GM19438 (cell line): ENCODE measurements at regions not wholly inside any gene's neighbourhood (a gene's known extent, or its start where the extent isn't known, plus 50 kb on each side); places are given as distances from the start of the nearest gene placed in this dataset.
"Not testable (repeated sequence)": the region's sequence is repeated elsewhere in the genome, so short reads cannot be mapped to it uniquely, and the experiment has no call there.

ENCODE experiments used
- ATAC-seq: cut with Tn5 transposase; IDR thresholded peaks from one replicate; pipeline ENCODE4 v1.9.1; 2021; ENCODE audit warnings: low read depth; ENCODE audit not compliant: unreplicated experiment

GRCh38 chr2:184162426-184162825 is 435.9 kb upstream of the ZNF804A start:
- no peak for ATAC-seq

- ATAC-seq = not testable (repeated sequence)
Observed at GRCh38 chr2:184168823-184169222, 429.5 kb upstream of the ZNF804A start.

- ATAC-seq = no peak
Observed at GRCh38 chr2:184169366-184169765, 429.0 kb upstream of the ZNF804A start.

GRCh38 chr2:184174493-184175104 is 423.7 kb upstream of the ZNF804A start:
- ATAC-seq = no peak

GRCh38 chr2:184178229-184178628 is 420.1 kb upstream of the ZNF804A start:
- no peak for ATAC-seq

- no peak for ATAC-seq
Observed at GRCh38 chr2:184186436-184186835, 411.9 kb upstream of the ZNF804A start.

GRCh38 chr2:184187421-184187971 is 410.8 kb upstream of the ZNF804A start:
- ATAC-seq = no peak

- ATAC-seq = no peak
Observed at GRCh38 chr2:184190725-184191124, 407.6 kb upstream of the ZNF804A start.

GRCh38 chr2:184192649-184193048 is 405.7 kb upstream of the ZNF804A start:
- ATAC-seq = no peak

- ATAC-seq = no peak
Observed at GRCh38 chr2:184197413-184197812, 400.9 kb upstream of the ZNF804A start.

- not testable (repeated sequence) for ATAC-seq
Observed at GRCh38 chr2:184198791-184199190, 399.5 kb upstream of the ZNF804A start.

- ATAC-seq = no peak
Observed at GRCh38 chr2:184199274-184199673, 399.1 kb upstream of the ZNF804A start.

GRCh38 chr2:184201246-184201645 is 397.1 kb upstream of the ZNF804A start:
- no peak for ATAC-seq

GRCh38 chr2:184203661-184204060 is 394.7 kb upstream of the ZNF804A start:
- ATAC-seq = no peak

- ATAC-seq = no peak
Observed at GRCh38 chr2:184205048-184205596, 393.2 kb upstream of the ZNF804A start.

GRCh38 chr2:184206045-184206444 is 392.3 kb upstream of the ZNF804A start:
- no peak for ATAC-seq

GRCh38 chr2:184210329-184210728 is 388.0 kb upstream of the ZNF804A start:
- no peak for ATAC-seq

- ATAC-seq = no peak
Observed at GRCh38 chr2:184215745-184216144, 382.6 kb upstream of the ZNF804A start.

GRCh38 chr2:184256611-184257010 is 341.7 kb upstream of the ZNF804A start:
- no peak for ATAC-seq

- no peak for ATAC-seq
Observed at GRCh38 chr2:184261331-184261730, 337.0 kb upstream of the ZNF804A start.

GRCh38 chr2:184261818-184262217 is 336.5 kb upstream of the ZNF804A start:
- ATAC-seq = no peak

GRCh38 chr2:184268900-184269477 is 329.3 kb upstream of the ZNF804A start:
- no peak for ATAC-seq
